Chondrocyte (in vitro differentiated cells): ENCODE measurements at regions not wholly inside any gene's neighbourhood (a gene's known extent, or its start where the extent isn't known, plus 50 kb on each side); places are given as distances from the start of the nearest gene placed in this dataset.

Experiments
- DNase-seq: peaks from one replicate; pipeline ENCODE4 v3.0.0; 2021; ENCODE audit warnings: mixed read lengths, low spot score
- H3K27ac Mint-ChIP-seq: one replicate; pipeline ENCODE4 v1.8.0; 2021; ENCODE audit warnings: mild to moderate bottlenecking, moderate library complexity, mixed read lengths; ENCODE audit not compliant: unreplicated experiment
- H3K27me3 Mint-ChIP-seq: 2 replicates; pipeline ENCODE4 v1.8.0; 2021; ENCODE audit warnings: low read depth, mixed read lengths
- H3K36me3 Mint-ChIP-seq: 2 replicates; pipeline ENCODE4 v1.8.0; 2021; ENCODE audit warnings: low read depth, mixed read lengths
- H3K4me1 Mint-ChIP-seq: 2 replicates; pipeline ENCODE4 v1.8.0; 2021; ENCODE audit warnings: low read depth, mild to moderate bottlenecking, mixed read lengths
- H3K4me3 Mint-ChIP-seq: one replicate; pipeline ENCODE4 v1.8.0; 2021; ENCODE audit warnings: mild to moderate bottlenecking, moderate library complexity, mixed read lengths; ENCODE audit not compliant: unreplicated experiment
- H3K9me3 Mint-ChIP-seq: 2 replicates; pipeline ENCODE4 v1.8.0; 2021; ENCODE audit warnings: low read depth, mixed read lengths
- CTCF ChIP-seq: fragments of 200-600 bp; sonication (generic); IDR thresholded peaks from 2 replicates; pipeline ENCODE4 v1.5.0; 2021; ENCODE audit warnings: antibody characterized with exemption, mild to moderate bottlenecking, moderate library complexity

GRCh38 chr12:111010916-111011657 is 90.7 kb upstream of the MYL2 start:
- Mint-ChIP-seq H3K4me3 (no peak overlapping the region), H3K9me3 (peaks cover 8% of the 10 kb centered on the region), H3K27me3 (peaks cover 48% of the 10 kb centered on the region), H3K4me1 (no peaks in the 10 kb centered on the region), H3K36me3 (no peaks in the 10 kb centered on the region), H3K27ac (no peak overlapping the region)
- DNase-seq, result no peak
- no peak for TF ChIP-seq CTCF

GRCh38 chr12:111010061-111010460 is 89.7 kb upstream of the MYL2 start:
- no peak for TF ChIP-seq CTCF
- DNase-seq, result no peak
- Mint-ChIP-seq H3K36me3 (no peaks in the 10 kb centered on the region), H3K9me3 (peaks cover 8% of the 10 kb centered on the region), H3K27ac (no peak overlapping the region), H3K27me3 (peaks cover 51% of the 10 kb centered on the region), H3K4me3 (no peak overlapping the region), H3K4me1 (no peaks in the 10 kb centered on the region)

- H3K27me3 Mint-ChIP-seq, result peaks cover 45% of the 10 kb centered on the region
- H3K36me3 Mint-ChIP-seq, result no peaks in the 10 kb centered on the region
- H3K9me3 Mint-ChIP-seq, result peaks cover 8% of the 10 kb centered on the region
- H3K4me3 Mint-ChIP-seq, result no peak overlapping the region
- H3K27ac Mint-ChIP-seq, result no peak overlapping the region
- no peak for DNase-seq
- TF ChIP-seq CTCF, result no peak
- no peaks in the 10 kb centered on the region for H3K4me1 Mint-ChIP-seq
These were observed 86.2 kb upstream of the MYL2 start for GRCh38 chr12:111006621-111007020.

- TF ChIP-seq CTCF, result no peak
- Mint-ChIP-seq H3K9me3 (peaks cover 5% of the 10 kb centered on the region), H3K27ac (no peak overlapping the region), H3K4me3 (no peak overlapping the region), H3K27me3 (peaks cover 10% of the 10 kb centered on the region), H3K36me3 (peaks cover 2% of the 10 kb centered on the region), H3K4me1 (no peaks in the 10 kb centered on the region)
- DNase-seq, result no peak
These were observed 78.6 kb upstream of the MYL2 start for GRCh38 chr12:110998971-110999370.

- H3K9me3 Mint-ChIP-seq, result peaks cover 5% of the 10 kb centered on the region
These were observed 77.8 kb upstream of the MYL2 start for GRCh38 chr12:110998165-110998564.

More at GRCh38 chr12:110998165-110998564, 77.8 kb upstream of the MYL2 start:
- H3K27me3 Mint-ChIP-seq, result peaks cover 7% of the 10 kb centered on the region
- no peak for DNase-seq
- TF ChIP-seq CTCF, result no peak
- H3K36me3 Mint-ChIP-seq, result peaks cover 2% of the 10 kb centered on the region
- no peaks in the 10 kb centered on the region for H3K4me1 Mint-ChIP-seq
- H3K27ac Mint-ChIP-seq, result no peak overlapping the region
- H3K4me3 Mint-ChIP-seq, result no peak overlapping the region
